ENCODE measurements at regions not wholly inside any gene's neighbourhood (a gene's known extent, or its start where the extent isn't known, plus 50 kb on each side); places are given as distances from the start of the nearest gene placed in this dataset.

- H3K4me1 ChIP-seq (ENCODE audit: control insufficient read depth, low read length): no peaks in the 10 kb centered on the region
- no peak for TF ChIP-seq EZH2phosphoT487 (IDR thresholded peaks at IDR 0.05; ENCODE audit: borderline replicate concordance, low read length)
- no peak for TF ChIP-seq CTCF (IDR thresholded peaks at IDR 0.05; ENCODE audit: low read depth, low read length, poor library complexity, severe bottlenecking)
- no peaks in the 10 kb centered on the region for H4K20me1 ChIP-seq (ENCODE audit: control insufficient read depth, insufficient read depth, low read depth, low read length)
- H3K4me2 ChIP-seq (ENCODE audit: low read length): no peak overlapping the region
- H3K9me3 ChIP-seq (ENCODE audit: control insufficient read depth, insufficient read depth, low read length): no peaks in the 10 kb centered on the region
- no peaks in the 10 kb centered on the region; the same call in 1 of the 2 replicates for H3K27me3 ChIP-seq (ENCODE audit: control insufficient read depth, low read length)
- no peaks in the 10 kb centered on the region for H3F3A ChIP-seq (ENCODE audit: control insufficient read depth, insufficient read depth)
- no peaks in the 10 kb centered on the region for H3K79me2 ChIP-seq (ENCODE audit: control insufficient read depth, low read length)
- H3K4me3 ChIP-seq (ENCODE audit: low read length): no peak overlapping the region
- H3K36me3 ChIP-seq (ENCODE audit: control insufficient read depth, low read length): no peaks in the 10 kb centered on the region
- no peak overlapping the region for H3K27ac ChIP-seq (ENCODE audit: low read depth, low read length)
- H3K9me2 ChIP-seq (replicated peaks; ENCODE audit: control insufficient read depth, low read length): no peaks in the 10 kb centered on the region
Observed at GRCh38 chr5:96529559-96529958, 96.5 kb upstream of the PCSK1 start.

GRCh38 chr5:96530901-96531300 lies 97.9 kb upstream of the PCSK1 start:
- H3K36me3 ChIP-seq (ENCODE audit: control insufficient read depth, low read length): no peaks in the 10 kb centered on the region
- H4K20me1 ChIP-seq (ENCODE audit: control insufficient read depth, insufficient read depth, low read depth, low read length): no peaks in the 10 kb centered on the region
- H3K9me2 ChIP-seq (replicated peaks; ENCODE audit: control insufficient read depth, low read length): no peaks in the 10 kb centered on the region
- H3K4me2 ChIP-seq (ENCODE audit: low read length): no peak overlapping the region
- no peaks in the 10 kb centered on the region for H3K9me3 ChIP-seq (ENCODE audit: control insufficient read depth, insufficient read depth, low read length)
- no peak for TF ChIP-seq CTCF (IDR thresholded peaks at IDR 0.05; ENCODE audit: low read depth, low read length, poor library complexity, severe bottlenecking)
- no peak for TF ChIP-seq EZH2phosphoT487 (IDR thresholded peaks at IDR 0.05; ENCODE audit: borderline replicate concordance, low read length)
- no peak overlapping the region for H3K27ac ChIP-seq (ENCODE audit: low read depth, low read length)
- H3K4me1 ChIP-seq (ENCODE audit: control insufficient read depth, low read length): no peaks in the 10 kb centered on the region
- H3K4me3 ChIP-seq (ENCODE audit: low read length): no peak overlapping the region
- H3K79me2 ChIP-seq (ENCODE audit: control insufficient read depth, low read length): no peaks in the 10 kb centered on the region
- no peaks in the 10 kb centered on the region for H3K27me3 ChIP-seq (ENCODE audit: control insufficient read depth, low read length)
- no peaks in the 10 kb centered on the region for H3F3A ChIP-seq (ENCODE audit: control insufficient read depth, insufficient read depth)

- TF ChIP-seq CTCF (IDR thresholded peaks at IDR 0.05; ENCODE audit: low read depth, low read length, poor library complexity, severe bottlenecking) (no peak), EZH2phosphoT487 (IDR thresholded peaks at IDR 0.05; ENCODE audit: borderline replicate concordance, low read length) (no peak)
- no peaks in the 10 kb centered on the region for H3F3A ChIP-seq (ENCODE audit: control insufficient read depth, insufficient read depth)
- no peak overlapping the region for H3K4me2 ChIP-seq (ENCODE audit: low read length)
- no peaks in the 10 kb centered on the region for H3K79me2 ChIP-seq (ENCODE audit: control insufficient read depth, low read length)
- no peaks in the 10 kb centered on the region for H3K27me3 ChIP-seq (ENCODE audit: control insufficient read depth, low read length)
- H4K20me1 ChIP-seq (ENCODE audit: control insufficient read depth, insufficient read depth, low read depth, low read length): no peaks in the 10 kb centered on the region
- no peaks in the 10 kb centered on the region for H3K36me3 ChIP-seq (ENCODE audit: control insufficient read depth, low read length)
- no peak overlapping the region for H3K4me3 ChIP-seq (ENCODE audit: low read length)
- no peaks in the 10 kb centered on the region for H3K9me3 ChIP-seq (ENCODE audit: control insufficient read depth, insufficient read depth, low read length)
- H3K27ac ChIP-seq (ENCODE audit: low read depth, low read length): no peak overlapping the region
- no peaks in the 10 kb centered on the region for H3K4me1 ChIP-seq (ENCODE audit: control insufficient read depth, low read length)
- H3K9me2 ChIP-seq (replicated peaks; ENCODE audit: control insufficient read depth, low read length): no peaks in the 10 kb centered on the region
Observed at GRCh38 chr5:96533371-96533770, 100.3 kb upstream of the PCSK1 start.

GRCh38 chr5:96537386-96537785 lies 104.3 kb upstream of the PCSK1 start:
- H3K27ac ChIP-seq (ENCODE audit: low read depth, low read length): no peak overlapping the region
- H3K4me3 ChIP-seq (ENCODE audit: low read length): no peak overlapping the region
- no peaks in the 10 kb centered on the region for H3K9me2 ChIP-seq (replicated peaks; ENCODE audit: control insufficient read depth, low read length)
- H3K36me3 ChIP-seq (ENCODE audit: control insufficient read depth, low read length): no peaks in the 10 kb centered on the region
- TF ChIP-seq EZH2phosphoT487 (IDR thresholded peaks at IDR 0.05; ENCODE audit: borderline replicate concordance, low read length) (no peak), CTCF (IDR thresholded peaks at IDR 0.05; ENCODE audit: low read depth, low read length, poor library complexity, severe bottlenecking) (no peak)
- H3F3A ChIP-seq (ENCODE audit: control insufficient read depth, insufficient read depth): no peaks in the 10 kb centered on the region
- H3K27me3 ChIP-seq (ENCODE audit: control insufficient read depth, low read length): no peaks in the 10 kb centered on the region
- no peaks in the 10 kb centered on the region for H3K4me1 ChIP-seq (ENCODE audit: control insufficient read depth, low read length)
- no peaks in the 10 kb centered on the region for H3K9me3 ChIP-seq (ENCODE audit: control insufficient read depth, insufficient read depth, low read length)
- H3K4me2 ChIP-seq (ENCODE audit: low read length): no peak overlapping the region
- no peaks in the 10 kb centered on the region for H3K79me2 ChIP-seq (ENCODE audit: control insufficient read depth, low read length)
- no peaks in the 10 kb centered on the region for H4K20me1 ChIP-seq (ENCODE audit: control insufficient read depth, insufficient read depth, low read depth, low read length)

Measured in DOHH2 (cell line).